ENCODE measurements at regions not wholly inside any gene's neighbourhood (a gene's known extent, or its start where the extent isn't known, plus 50 kb on each side); places are given as distances from the start of the nearest gene placed in this dataset.

GRCh38 chr2:136638193-136638592, 127.2 kb upstream of the THSD7B start:
- TF ChIP-seq, protein P1, sequence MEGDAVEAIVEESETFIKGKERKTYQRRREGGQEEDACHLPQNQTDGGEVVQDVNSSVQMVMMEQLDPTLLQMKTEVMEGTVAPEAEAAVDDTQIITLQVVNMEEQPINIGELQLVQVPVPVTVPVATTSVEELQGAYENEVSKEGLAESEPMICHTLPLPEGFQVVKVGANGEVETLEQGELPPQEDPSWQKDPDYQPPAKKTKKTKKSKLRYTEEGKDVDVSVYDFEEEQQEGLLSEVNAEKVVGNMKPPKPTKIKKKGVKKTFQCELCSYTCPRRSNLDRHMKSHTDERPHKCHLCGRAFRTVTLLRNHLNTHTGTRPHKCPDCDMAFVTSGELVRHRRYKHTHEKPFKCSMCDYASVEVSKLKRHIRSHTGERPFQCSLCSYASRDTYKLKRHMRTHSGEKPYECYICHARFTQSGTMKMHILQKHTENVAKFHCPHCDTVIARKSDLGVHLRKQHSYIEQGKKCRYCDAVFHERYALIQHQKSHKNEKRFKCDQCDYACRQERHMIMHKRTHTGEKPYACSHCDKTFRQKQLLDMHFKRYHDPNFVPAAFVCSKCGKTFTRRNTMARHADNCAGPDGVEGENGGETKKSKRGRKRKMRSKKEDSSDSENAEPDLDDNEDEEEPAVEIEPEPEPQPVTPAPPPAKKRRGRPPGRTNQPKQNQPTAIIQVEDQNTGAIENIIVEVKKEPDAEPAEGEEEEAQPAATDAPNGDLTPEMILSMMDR (conservative IDR thresholded peaks at IDR 0.05): no peak
- TF ChIP-seq EZH2 (IDR thresholded peaks at IDR 0.05; ENCODE audit: low read depth): no peak
